ENCODE measurements at regions not wholly inside any gene's neighbourhood (a gene's known extent, or its start where the extent isn't known, plus 50 kb on each side); places are given as distances from the start of the nearest gene placed in this dataset.
"Not testable (repeated sequence)": the region's sequence is repeated elsewhere in the genome, so short reads cannot be mapped to it uniquely, and the experiment has no call there.

GRCh38 chr1:83060651-83061390, 938.1 kb downstream of the TTLL7 start:
- no peak overlapping the region for H3K4me3 ChIP-seq (ENCODE audit: low read depth, low read length)
- TF ChIP-seq CTCF (conservative IDR thresholded peaks at IDR 0.05; ENCODE audit: low read depth, low read length) = no peak
- DNase-seq (ENCODE audit: low read depth) = no peak

GRCh38 chr1:83060221-83060620, 938.7 kb downstream of the TTLL7 start:
- DNase-seq (ENCODE audit: low read depth) = peak; percentile 4
- H3K4me3 ChIP-seq (ENCODE audit: low read depth, low read length) = no peak overlapping the region
- TF ChIP-seq CTCF (conservative IDR thresholded peaks at IDR 0.05; ENCODE audit: low read depth, low read length) = no peak

GRCh38 chr1:83058327-83058726, 940.6 kb downstream of the TTLL7 start:
- TF ChIP-seq CTCF (conservative IDR thresholded peaks at IDR 0.05; ENCODE audit: low read depth, low read length) = no peak
- no peak for DNase-seq (ENCODE audit: low read depth)
- H3K4me3 ChIP-seq (ENCODE audit: low read depth, low read length) = no peak overlapping the region

GRCh38 chr1:83055391-83056170, 943.4 kb downstream of the TTLL7 start:
- no peak for TF ChIP-seq CTCF (conservative IDR thresholded peaks at IDR 0.05; ENCODE audit: low read depth, low read length)
- H3K4me3 ChIP-seq (ENCODE audit: low read depth, low read length) = no peak overlapping the region
- no peak for DNase-seq (ENCODE audit: low read depth)

GRCh38 chr1:83053446-83053845, 945.5 kb downstream of the TTLL7 start:
- TF ChIP-seq CTCF (conservative IDR thresholded peaks at IDR 0.05; ENCODE audit: low read depth, low read length) = no peak
- no peak for DNase-seq (ENCODE audit: low read depth)
- no peak overlapping the region for H3K4me3 ChIP-seq (ENCODE audit: low read depth, low read length)

GRCh38 chr1:83052865-83053264, 946.1 kb downstream of the TTLL7 start:
- H3K4me3 ChIP-seq (ENCODE audit: low read depth, low read length) = no peak overlapping the region
- TF ChIP-seq CTCF (conservative IDR thresholded peaks at IDR 0.05; ENCODE audit: low read depth, low read length) = no peak
- no peak for DNase-seq (ENCODE audit: low read depth)

GRCh38 chr1:83051053-83051452, 947.9 kb downstream of the TTLL7 start:
- DNase-seq (ENCODE audit: low read depth); H3K4me3 ChIP-seq (ENCODE audit: low read depth, low read length): not testable (repeated sequence)
